ENCODE measurements at regions not wholly inside any gene's neighbourhood (a gene's known extent, or its start where the extent isn't known, plus 50 kb on each side); places are given as distances from the start of the nearest gene placed in this dataset.

- CTCF ChIA-PET, result no interaction called here
- H3K4me3 ChIP-seq (ENCODE audit: control extremely low read depth in 1 of 5, extremely low read depth in 1 of 5, insufficient read depth in 1 of 5, low read depth in 2 of 5, low read length in 4 of 5), result no peak overlapping the region
- no peak for DNase-seq
- intact Hi-C loops (cut with micrococcal nuclease), result no loop called here
- H3K4me2 ChIP-seq (replicated peaks; ENCODE audit: low read depth, low read length, poor library complexity, severe bottlenecking), result no peak overlapping the region
- H4K20me1 ChIP-seq (ENCODE audit: control insufficient read depth, insufficient read depth, low read length, poor library complexity, severe bottlenecking), result no peaks in the 10 kb centered on the region
- TF ChIP-seq EZH2 (IDR thresholded peaks at IDR 0.05; ENCODE audit: borderline replicate concordance, insufficient read depth, low read depth, low read length, poor library complexity, severe bottlenecking), result no peak
- no peak for TF ChIP-seq CTCF (IDR thresholded peaks at IDR 0.05)
- POLR2A ChIA-PET, result no interaction called here
- no peaks in the 10 kb centered on the region for H3K9me3 ChIP-seq (ENCODE audit: control extremely low read depth in 1 of 3, control insufficient read depth in 2 of 3, insufficient read depth in 1 of 3, low read length in 2 of 3)
- H3K79me2 ChIP-seq (ENCODE audit: control insufficient read depth, insufficient read depth, low read length), result no peaks in the 10 kb centered on the region
- Mint-ChIP-seq H3K4me3 (no peak overlapping the region), H3K9me3 (ENCODE audit: insufficient read depth) (no peaks in the 10 kb centered on the region), H3K27ac (no peak overlapping the region), H3K4me1 (no peaks in the 10 kb centered on the region), H3K27me3 (no peaks in the 10 kb centered on the region)
- no peak for ATAC-seq (ENCODE audit: low read depth)
- H3K27ac ChIP-seq (ENCODE audit: low read length in 2 of 2), result no peak overlapping the region
- 70% methylated on average over 1 of the region's 4 CpGs for WGBS (ENCODE audit: insufficient coverage)
- no peak overlapping the region for H3K9ac ChIP-seq (ENCODE audit: low read length)
- H3K4me1 ChIP-seq (ENCODE audit: control insufficient read depth in 2 of 2, insufficient read depth in 2 of 2, low read length in 2 of 2), result no peaks in the 10 kb centered on the region
- H3K36me3 ChIP-seq (replicated peaks in 1 of 2; ENCODE audit: control extremely low read depth in 1 of 2, control insufficient read depth in 1 of 2, extremely low read depth in 1 of 2, insufficient read depth in 2 of 2, low read length in 1 of 2), result no peaks in the 10 kb centered on the region
- no peak overlapping the region for H2AFZ ChIP-seq (ENCODE audit: insufficient read depth, low read depth, low read length, poor library complexity, severe bottlenecking)
- no peaks in the 10 kb centered on the region for H3K27me3 ChIP-seq (replicated peaks in 1 of 4; ENCODE audit: control extremely low read depth in 1 of 4, control insufficient read depth in 3 of 4, insufficient read depth in 4 of 4, low read length in 3 of 4)
Measured at GRCh38 chr9:82146677-82147076, 158.1 kb downstream of the SPATA31D1 start.

DNA sequence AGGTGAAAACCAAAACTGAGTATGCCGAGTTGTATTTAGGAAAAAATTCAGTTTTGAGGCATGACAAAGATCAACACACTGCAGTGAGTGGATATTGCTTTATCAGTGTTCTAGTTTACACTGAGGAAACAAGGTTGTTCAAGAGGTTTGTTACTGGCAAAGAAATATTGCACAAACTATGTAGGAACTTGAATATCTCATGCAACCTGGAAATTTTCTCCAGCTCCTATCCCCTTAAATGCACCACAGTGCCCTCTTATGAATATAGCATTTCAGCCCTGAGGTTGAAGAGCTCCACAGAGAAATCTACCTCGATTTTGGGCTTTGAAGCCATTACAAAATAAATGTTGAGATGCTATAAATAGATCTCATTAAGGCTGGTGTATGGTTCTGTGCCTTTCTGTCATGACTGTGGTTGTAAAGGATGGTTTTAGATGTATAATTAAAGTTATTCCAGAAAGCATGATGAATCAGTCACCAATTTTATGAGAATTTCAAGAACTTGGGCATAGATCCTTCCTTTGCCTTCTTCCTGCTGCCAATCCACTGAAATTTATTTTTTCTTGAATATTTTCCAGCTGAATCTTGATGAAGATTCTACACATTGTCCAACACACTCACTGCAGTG is 159.3 kb downstream of the SPATA31D1 start:
- ATAC-seq (ENCODE audit: low read depth) (no peak), DNase-seq (no peak)
- Mint-ChIP-seq H3K4me1 (peaks cover under 1% of the 10 kb centered on the region), H3K27ac (no peak overlapping the region), H3K9me3 (ENCODE audit: insufficient read depth) (no peaks in the 10 kb centered on the region), H3K4me3 (no peak overlapping the region), H3K27me3 (no peaks in the 10 kb centered on the region)
- no peaks in the 10 kb centered on the region for H3K4me1 ChIP-seq (ENCODE audit: control insufficient read depth in 2 of 2, insufficient read depth in 2 of 2, low read length in 2 of 2)
- ChIA-PET CTCF (interaction anchor here (0.7 kb wide), 1 partner anchor 20 kb away, joined by 3 read pairs; no protein-coding TSS in a partner anchor), POLR2A (no interaction called here)
- no CpG with 5 or more reads among the region's 2 CpGs for WGBS (ENCODE audit: insufficient coverage)
- H3K9me3 ChIP-seq (ENCODE audit: control extremely low read depth in 1 of 3, control insufficient read depth in 2 of 3, insufficient read depth in 1 of 3, low read length in 2 of 3), result no peaks in the 10 kb centered on the region
- no peak overlapping the region for H2AFZ ChIP-seq (ENCODE audit: insufficient read depth, low read depth, low read length, poor library complexity, severe bottlenecking)
- intact Hi-C loops (cut with micrococcal nuclease), result no loop called here
- TF ChIP-seq CTCF (IDR thresholded peaks at IDR 0.05), result no peak
- no peak for TF ChIP-seq EZH2 (IDR thresholded peaks at IDR 0.05; ENCODE audit: borderline replicate concordance, insufficient read depth, low read depth, low read length, poor library complexity, severe bottlenecking)
- H3K27ac ChIP-seq (ENCODE audit: low read length in 2 of 2), result no peak overlapping the region
- H3K27me3 ChIP-seq (replicated peaks in 1 of 4; ENCODE audit: control extremely low read depth in 1 of 4, control insufficient read depth in 3 of 4, insufficient read depth in 4 of 4, low read length in 3 of 4), result no peaks in the 10 kb centered on the region
- H3K79me2 ChIP-seq (ENCODE audit: control insufficient read depth, insufficient read depth, low read length), result no peaks in the 10 kb centered on the region
- no peaks in the 10 kb centered on the region for H3K36me3 ChIP-seq (replicated peaks in 1 of 2; ENCODE audit: control extremely low read depth in 1 of 2, control insufficient read depth in 1 of 2, extremely low read depth in 1 of 2, insufficient read depth in 2 of 2, low read length in 1 of 2)
- H3K9ac ChIP-seq (ENCODE audit: low read length), result no peak overlapping the region
- H3K4me2 ChIP-seq (replicated peaks; ENCODE audit: low read depth, low read length, poor library complexity, severe bottlenecking), result no peak overlapping the region
- H4K20me1 ChIP-seq (ENCODE audit: control insufficient read depth, insufficient read depth, low read length, poor library complexity, severe bottlenecking), result no peaks in the 10 kb centered on the region
- no peak overlapping the region for H3K4me3 ChIP-seq (ENCODE audit: control extremely low read depth in 1 of 5, extremely low read depth in 1 of 5, insufficient read depth in 1 of 5, low read depth in 2 of 5, low read length in 4 of 5)
